NCI-H69 (cell line): ENCODE measurements at regions not wholly inside any gene's neighbourhood (a gene's known extent, or its start where the extent isn't known, plus 50 kb on each side); places are given as distances from the start of the nearest gene placed in this dataset.

Experiments
- DNase-seq: peaks from one replicate; lab custom pipeline; 2025; lab: John Stamatoyannopoulos, UW

- no peak for DNase-seq
Observed at GRCh38 chr7:46163246-46163645, 242.2 kb upstream of the IGFBP3 start.

GRCh38 chr7:46162609-46163008 is 241.5 kb upstream of the IGFBP3 start:
- no peak for DNase-seq

GRCh38 chr7:46160861-46161260 is 239.8 kb upstream of the IGFBP3 start:
- DNase-seq: no peak

GRCh38 chr7:46157931-46158330 is 236.9 kb upstream of the IGFBP3 start:
- no peak for DNase-seq

- DNase-seq: no peak
Observed at GRCh38 chr7:46157404-46157803, 236.3 kb upstream of the IGFBP3 start.

GRCh38 chr7:46156853-46157252 is 235.8 kb upstream of the IGFBP3 start:
- DNase-seq: no peak

- DNase-seq: no peak
Observed at GRCh38 chr7:46156086-46156485, 235.0 kb upstream of the IGFBP3 start.

- DNase-seq: no peak
Observed at GRCh38 chr7:46155367-46155766, 234.3 kb upstream of the IGFBP3 start.

- DNase-seq: no peak
Observed at GRCh38 chr7:46153951-46154787, 233.1 kb upstream of the IGFBP3 start.

GRCh38 chr7:46153583-46153950 is 232.5 kb upstream of the IGFBP3 start:
- DNase-seq: no peak

- DNase-seq: no peak
Observed at GRCh38 chr7:46152696-46153095, 231.6 kb upstream of the IGFBP3 start.

GRCh38 chr7:46150721-46151120 is 229.6 kb upstream of the IGFBP3 start:
- no peak for DNase-seq

- no peak for DNase-seq
Observed at GRCh38 chr7:46150202-46150601, 229.1 kb upstream of the IGFBP3 start.

- no peak for DNase-seq
Observed at GRCh38 chr7:46147871-46148270, 226.8 kb upstream of the IGFBP3 start.

- DNase-seq: no peak
Observed at GRCh38 chr7:46146454-46147255, 225.6 kb upstream of the IGFBP3 start.

GRCh38 chr7:46145412-46145811 is 224.3 kb upstream of the IGFBP3 start:
- DNase-seq: no peak

GRCh38 chr7:46143949-46144917 is 223.2 kb upstream of the IGFBP3 start:
- DNase-seq: no peak

GRCh38 chr7:46143421-46143820 is 222.3 kb upstream of the IGFBP3 start:
- no peak for DNase-seq

GRCh38 chr7:46139079-46139478 is 218.0 kb upstream of the IGFBP3 start:
- no peak for DNase-seq

- DNase-seq: no peak
Observed at GRCh38 chr7:46137725-46138124, 216.7 kb upstream of the IGFBP3 start.

- no peak for DNase-seq
Observed at GRCh38 chr7:46135557-46135956, 214.5 kb upstream of the IGFBP3 start.

- no peak for DNase-seq
Observed at GRCh38 chr7:46134795-46135194, 213.7 kb upstream of the IGFBP3 start.
